ENCODE measurements at regions not wholly inside any gene's neighbourhood (a gene's known extent, or its start where the extent isn't known, plus 50 kb on each side); places are given as distances from the start of the nearest gene placed in this dataset.

DNA sequence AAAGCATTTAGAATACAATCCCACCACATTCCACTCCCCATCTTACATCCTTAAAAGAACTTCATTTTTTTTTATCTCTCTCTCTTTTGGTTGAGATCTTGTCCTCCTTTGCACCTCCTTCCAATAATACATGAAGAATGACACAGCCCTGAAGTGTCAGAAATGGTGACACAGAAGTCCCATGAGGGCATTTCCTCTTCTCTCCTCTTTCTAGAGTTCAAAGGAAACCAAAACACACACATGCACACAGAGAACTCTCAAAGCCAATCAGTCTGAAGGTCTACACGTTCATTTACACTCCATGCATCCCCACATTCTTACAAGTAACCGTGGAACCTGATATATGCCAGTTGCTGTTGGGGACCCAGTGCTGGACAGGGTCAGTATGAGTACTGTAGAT is 450.7 kb downstream of the HNRNPD start:
- no peaks in the 10 kb centered on the region for H3K36me3 ChIP-seq (ENCODE audit: control insufficient read depth in 2 of 2, extremely low read depth in 1 of 2, insufficient read depth in 2 of 2, low read length in 2 of 2)
- no peak for DNase-seq (ENCODE audit: low read depth, low spot score)
- no peaks in the 10 kb centered on the region for H3K9me1 ChIP-seq (ENCODE audit: control insufficient read depth, extremely low read depth, insufficient read depth, low read length)
- no peak overlapping the region for H3K27ac ChIP-seq (ENCODE audit: control insufficient read depth, insufficient read depth, low read length)
- FAIRE-seq = no peak
- no peaks in the 10 kb centered on the region for H3K4me1 ChIP-seq (ENCODE audit: control insufficient read depth, extremely low read depth, insufficient read depth, low read length)
- no peak overlapping the region for H3K4me2 ChIP-seq (ENCODE audit: control insufficient read depth, extremely low read depth, insufficient read depth, low read depth, low read length)
- no peaks in the 10 kb centered on the region for H3K27me3 ChIP-seq (ENCODE audit: control insufficient read depth, extremely low read depth, insufficient read depth, low read length)
- no peak overlapping the region for H3K9ac ChIP-seq (ENCODE audit: control insufficient read depth, extremely low read depth, insufficient read depth, low read length)
- H2AFZ ChIP-seq (ENCODE audit: control insufficient read depth, low read length) = no peak overlapping the region
- TF ChIP-seq EZH2 (IDR thresholded peaks at IDR 0.05; ENCODE audit: low read length) = no peak
- H4K20me1 ChIP-seq (ENCODE audit: control insufficient read depth, extremely low read depth, insufficient read depth, low read length) = no peaks in the 10 kb centered on the region
- no peak overlapping the region for H3K4me3 ChIP-seq (ENCODE audit: control insufficient read depth in 2 of 3, extremely low read depth in 1 of 3, insufficient read depth in 2 of 3, low read depth in 1 of 3, low read length in 3 of 3)
- no peaks in the 10 kb centered on the region for H3K79me2 ChIP-seq (ENCODE audit: control insufficient read depth, insufficient read depth, low read length)
- dilution Hi-C loops (cut with MboI; ENCODE audit: extremely low pct_ligation_motif_present, low sequenced_read_pairs) = no loop called here
- no peaks in the 10 kb centered on the region for H3K9me3 ChIP-seq (ENCODE audit: control insufficient read depth, low read depth, low read length)

DNA sequence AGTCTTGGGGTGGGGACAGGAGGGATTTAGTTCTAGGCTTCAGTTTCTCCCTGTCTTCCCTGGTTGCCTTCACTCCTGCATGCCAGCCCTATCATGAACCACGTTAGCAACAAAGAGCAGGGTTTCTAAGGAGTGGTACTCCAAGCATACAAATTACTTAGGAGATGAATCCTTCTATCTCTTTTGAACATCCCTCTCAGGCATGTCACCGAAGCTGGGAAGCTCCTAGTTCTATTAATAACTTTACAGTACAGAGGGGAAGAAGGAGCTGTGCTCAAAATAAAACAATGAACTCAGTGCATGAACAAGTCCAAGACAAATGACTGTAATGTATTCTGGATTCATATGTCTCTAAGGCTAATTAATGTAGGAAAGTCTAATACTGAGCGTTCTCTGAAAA is 450.6 kb upstream of the RASGEF1B start:
- DNase-seq (ENCODE audit: low read depth, low spot score) = no peak
- Histone ChIP-seq H3K27me3 (ENCODE audit: control insufficient read depth, extremely low read depth, insufficient read depth, low read length) (no peaks in the 10 kb centered on the region), H3K9me1 (ENCODE audit: control insufficient read depth, extremely low read depth, insufficient read depth, low read length) (no peaks in the 10 kb centered on the region), H3K36me3 (ENCODE audit: control insufficient read depth in 2 of 2, extremely low read depth in 1 of 2, insufficient read depth in 2 of 2, low read length in 2 of 2) (no peaks in the 10 kb centered on the region), H3K4me1 (ENCODE audit: control insufficient read depth, extremely low read depth, insufficient read depth, low read length) (no peaks in the 10 kb centered on the region), H3K27ac (ENCODE audit: control insufficient read depth, insufficient read depth, low read length) (no peak overlapping the region), H3K4me2 (ENCODE audit: control insufficient read depth, extremely low read depth, insufficient read depth, low read depth, low read length) (no peak overlapping the region), H3K79me2 (ENCODE audit: control insufficient read depth, insufficient read depth, low read length) (no peaks in the 10 kb centered on the region), H4K20me1 (ENCODE audit: control insufficient read depth, extremely low read depth, insufficient read depth, low read length) (no peaks in the 10 kb centered on the region), H2AFZ (ENCODE audit: control insufficient read depth, low read length) (no peak overlapping the region), H3K9ac (ENCODE audit: control insufficient read depth, extremely low read depth, insufficient read depth, low read length) (no peak overlapping the region), H3K4me3 (ENCODE audit: control insufficient read depth in 2 of 3, extremely low read depth in 1 of 3, insufficient read depth in 2 of 3, low read depth in 1 of 3, low read length in 3 of 3) (no peak overlapping the region), H3K9me3 (ENCODE audit: control insufficient read depth, low read depth, low read length) (no peaks in the 10 kb centered on the region)
- no peak for TF ChIP-seq EZH2 (IDR thresholded peaks at IDR 0.05; ENCODE audit: low read length)
- TF ChIP-seq, protein P1, sequence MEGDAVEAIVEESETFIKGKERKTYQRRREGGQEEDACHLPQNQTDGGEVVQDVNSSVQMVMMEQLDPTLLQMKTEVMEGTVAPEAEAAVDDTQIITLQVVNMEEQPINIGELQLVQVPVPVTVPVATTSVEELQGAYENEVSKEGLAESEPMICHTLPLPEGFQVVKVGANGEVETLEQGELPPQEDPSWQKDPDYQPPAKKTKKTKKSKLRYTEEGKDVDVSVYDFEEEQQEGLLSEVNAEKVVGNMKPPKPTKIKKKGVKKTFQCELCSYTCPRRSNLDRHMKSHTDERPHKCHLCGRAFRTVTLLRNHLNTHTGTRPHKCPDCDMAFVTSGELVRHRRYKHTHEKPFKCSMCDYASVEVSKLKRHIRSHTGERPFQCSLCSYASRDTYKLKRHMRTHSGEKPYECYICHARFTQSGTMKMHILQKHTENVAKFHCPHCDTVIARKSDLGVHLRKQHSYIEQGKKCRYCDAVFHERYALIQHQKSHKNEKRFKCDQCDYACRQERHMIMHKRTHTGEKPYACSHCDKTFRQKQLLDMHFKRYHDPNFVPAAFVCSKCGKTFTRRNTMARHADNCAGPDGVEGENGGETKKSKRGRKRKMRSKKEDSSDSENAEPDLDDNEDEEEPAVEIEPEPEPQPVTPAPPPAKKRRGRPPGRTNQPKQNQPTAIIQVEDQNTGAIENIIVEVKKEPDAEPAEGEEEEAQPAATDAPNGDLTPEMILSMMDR (optimal IDR thresholded peaks at IDR 0.05 in 1 of 3, IDR thresholded peaks at IDR 0.05 in 1 of 3, conservative IDR thresholded peaks at IDR 0.05 in 1 of 3; ENCODE audit: extremely low read depth in 1 of 3, insufficient read depth in 2 of 3, low read length in 3 of 3) = no peak
- FAIRE-seq = no peak
- dilution Hi-C loops (cut with MboI; ENCODE audit: extremely low pct_ligation_motif_present, low sequenced_read_pairs) = no loop called here

DNA sequence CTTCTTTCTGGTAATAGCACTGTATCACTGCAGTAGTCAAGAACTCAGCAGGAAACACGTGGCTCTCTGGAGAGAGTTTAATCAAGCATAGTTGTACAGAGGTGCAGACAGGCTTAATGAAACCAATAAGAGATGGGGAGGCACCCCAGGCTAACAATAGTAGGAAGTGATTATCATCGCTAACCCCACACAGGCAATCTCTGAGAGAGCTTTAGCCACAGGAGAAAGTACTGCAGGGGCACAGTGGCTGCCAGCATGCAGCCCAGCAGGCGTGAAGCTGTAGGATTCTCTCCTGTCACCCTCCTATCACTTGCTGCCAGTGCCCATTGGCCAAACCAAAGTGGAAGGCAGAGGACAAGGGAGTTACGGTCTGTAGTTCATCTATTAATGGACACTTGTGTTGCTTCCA is 450.0 kb upstream of the RASGEF1B start:
- Histone ChIP-seq H3K79me2 (ENCODE audit: control insufficient read depth, insufficient read depth, low read length) (no peaks in the 10 kb centered on the region), H3K27me3 (ENCODE audit: control insufficient read depth, extremely low read depth, insufficient read depth, low read length) (no peaks in the 10 kb centered on the region), H3K4me1 (ENCODE audit: control insufficient read depth, extremely low read depth, insufficient read depth, low read length) (no peaks in the 10 kb centered on the region), H3K4me2 (ENCODE audit: control insufficient read depth, extremely low read depth, insufficient read depth, low read depth, low read length) (no peak overlapping the region), H3K9ac (ENCODE audit: control insufficient read depth, extremely low read depth, insufficient read depth, low read length) (no peak overlapping the region), H3K27ac (ENCODE audit: control insufficient read depth, insufficient read depth, low read length) (no peak overlapping the region), H3K4me3 (ENCODE audit: control insufficient read depth in 2 of 3, extremely low read depth in 1 of 3, insufficient read depth in 2 of 3, low read depth in 1 of 3, low read length in 3 of 3) (no peak overlapping the region), H2AFZ (ENCODE audit: control insufficient read depth, low read length) (no peak overlapping the region), H4K20me1 (ENCODE audit: control insufficient read depth, extremely low read depth, insufficient read depth, low read length) (no peaks in the 10 kb centered on the region), H3K36me3 (ENCODE audit: control insufficient read depth in 2 of 2, extremely low read depth in 1 of 2, insufficient read depth in 2 of 2, low read length in 2 of 2) (no peaks in the 10 kb centered on the region), H3K9me3 (ENCODE audit: control insufficient read depth, low read depth, low read length) (no peaks in the 10 kb centered on the region), H3K9me1 (ENCODE audit: control insufficient read depth, extremely low read depth, insufficient read depth, low read length) (no peaks in the 10 kb centered on the region)
- TF ChIP-seq, protein P1 (optimal IDR thresholded peaks at IDR 0.05 in 1 of 3, IDR thresholded peaks at IDR 0.05 in 1 of 3, conservative IDR thresholded peaks at IDR 0.05 in 1 of 3; ENCODE audit: extremely low read depth in 1 of 3, insufficient read depth in 2 of 3, low read length in 3 of 3) = no peak
- TF ChIP-seq EZH2 (IDR thresholded peaks at IDR 0.05; ENCODE audit: low read length) = no peak
- dilution Hi-C loops (cut with MboI; ENCODE audit: extremely low pct_ligation_motif_present, low sequenced_read_pairs) = no loop called here
- FAIRE-seq (no peak), DNase-seq (ENCODE audit: low read depth, low spot score) (no peak)

Data from keratinocyte (primary cell).